ENCODE measurements at regions not wholly inside any gene's neighbourhood (a gene's known extent, or its start where the extent isn't known, plus 50 kb on each side); places are given as distances from the start of the nearest gene placed in this dataset.

GRCh38 chr4:64146030-64146429 lies 263.2 kb downstream of the TECRL start (continued):
- no peak for TF ChIP-seq ZNF462 (CRISPR knock-in tag; IDR thresholded peaks at IDR 0.05)
- TF ChIP-seq EZH2 (IDR thresholded peaks at IDR 0.05; ENCODE audit: low read depth, unreplicated experiment) = no peak
- TF ChIP-seq POLR2AphosphoS5 (IDR thresholded peaks at IDR 0.05; ENCODE audit: low read depth) = no peak
- no peak for TF ChIP-seq STAT1 (IDR thresholded peaks at IDR 0.05; ENCODE audit: unreplicated experiment)
- no peak for TF ChIP-seq ZNF114 (CRISPR knock-in tag; IDR thresholded peaks at IDR 0.05)

- Histone ChIP-seq H3K36me3 (ENCODE audit: insufficient read depth) (peaks cover 16% of the 10 kb centered on the region; the same call in 1 of the 2 replicates), H2AFZ (no peak overlapping the region), H3K27ac (ENCODE audit: low read depth) (no peak overlapping the region), H3F3A (replicated peaks; ENCODE audit: low read depth) (no peaks in the 10 kb centered on the region), H4K20me1 (replicated peaks; ENCODE audit: insufficient read depth) (no peaks in the 10 kb centered on the region), H3K4me2 (no peak overlapping the region), H3K9me2 (ENCODE audit: insufficient read depth) (0 out of 2 replicates have a peak, but pooled peaks cover 2% of the 10 kb centered on the region), H3K79me2 (replicated peaks; ENCODE audit: insufficient read depth) (no peaks in the 10 kb centered on the region), H3K4me1 (ENCODE audit: insufficient read depth) (no peaks in the 10 kb centered on the region), H3K27me3 (ENCODE audit: insufficient read depth) (no peaks in the 10 kb centered on the region), H3K4me3 (no peak overlapping the region)
- peaks cover 47% of the 10 kb centered on the region for H3K9me3 Mint-ChIP-seq
- no peaks in the 10 kb centered on the region for H3K4me1 Mint-ChIP-seq
- TF ChIP-seq CREB1 (CRISPR knock-in tag; IDR thresholded peaks at IDR 0.05; ENCODE audit: low read depth) (no peak), ZNF462 (CRISPR knock-in tag; IDR thresholded peaks at IDR 0.05) (no peak), EZH2 (IDR thresholded peaks at IDR 0.05; ENCODE audit: low read depth, unreplicated experiment) (no peak), ZNF114 (CRISPR knock-in tag; IDR thresholded peaks at IDR 0.05) (no peak), POLR2AphosphoS5 (IDR thresholded peaks at IDR 0.05; ENCODE audit: low read depth) (no peak), NANOG (IDR thresholded peaks at IDR 0.05; ENCODE audit: borderline replicate concordance) (no peak), EZH2phosphoT487 (IDR thresholded peaks at IDR 0.05; ENCODE audit: unreplicated experiment) (no peak), STAT1 (IDR thresholded peaks at IDR 0.05; ENCODE audit: unreplicated experiment) (no peak), ZNF331 (CRISPR knock-in tag; IDR thresholded peaks at IDR 0.05; ENCODE audit: low read depth) (no peak)
- ATAC-seq (no peak), DNase-seq (ENCODE audit: low spot score) (no peak)
- H3K4me3 Mint-ChIP-seq = no peak overlapping the region
- H3K27ac Mint-ChIP-seq = no peak overlapping the region
- H3K27me3 Mint-ChIP-seq (ENCODE audit: insufficient read depth, low read depth, poor library complexity) = peaks cover 4% of the 10 kb centered on the region
- peaks cover 17% of the 10 kb centered on the region; the same call in 2 of the 3 replicates for H3K36me3 Mint-ChIP-seq (ENCODE audit: low read depth)
These were observed 264.3 kb downstream of the TECRL start for GRCh38 chr4:64144994-64145393.
